ENCODE measurements at regions not wholly inside any gene's neighbourhood (a gene's known extent, or its start where the extent isn't known, plus 50 kb on each side); places are given as distances from the start of the nearest gene placed in this dataset.

DNA sequence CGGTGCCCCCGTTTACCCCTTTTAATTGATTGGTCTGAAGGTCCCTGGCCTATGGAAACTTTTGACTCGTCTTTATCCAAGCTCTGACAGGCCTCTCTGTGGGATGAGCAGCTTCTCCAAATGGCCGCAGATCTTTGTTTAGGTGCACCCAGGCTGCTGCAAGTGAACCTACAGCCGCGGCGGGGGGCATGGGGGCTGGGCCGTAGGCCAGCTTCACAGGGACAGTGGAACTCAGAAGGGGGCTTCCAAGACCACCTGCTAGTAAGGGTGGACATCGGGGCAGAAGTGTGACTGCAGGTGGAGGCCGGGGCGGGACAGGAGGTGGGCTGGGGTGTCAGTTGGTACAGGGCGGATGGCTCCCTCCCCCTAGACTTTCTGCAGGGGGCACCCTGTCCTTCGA is 257.5 kb downstream of the SIPA1L2 start:
- no peak for TF ChIP-seq TAF1 (IDR thresholded peaks at IDR 0.05; ENCODE audit: low read depth, low read length)
- no peak for TF ChIP-seq POLR2A (IDR thresholded peaks at IDR 0.05; ENCODE audit: low read depth, low read length)
- no peak for TF ChIP-seq PAX5 (IDR thresholded peaks at IDR 0.05; ENCODE audit: insufficient read depth, low read length, severe bottlenecking)
- no peak for TF ChIP-seq SPI1 (IDR thresholded peaks at IDR 0.05; ENCODE audit: low read depth, low read length)
- no peak for TF ChIP-seq POLR2AphosphoS5 (IDR thresholded peaks at IDR 0.05; ENCODE audit: low read depth, low read length)
